OCI-LY1 (cell line): ENCODE measurements at regions not wholly inside any gene's neighbourhood (a gene's known extent, or its start where the extent isn't known, plus 50 kb on each side); places are given as distances from the start of the nearest gene placed in this dataset.

ENCODE experiments used
- EZH2 ChIP-seq: fragments of 200-600 bp; sonication (generic), shearing (Covaris generic); IDR thresholded peaks from 2 replicates; pipeline ENCODE4 v1.8.0; 2017; ENCODE audit warnings: borderline replicate concordance, mixed run types, mild to moderate bottlenecking, antibody characterized with exemption, low read length, moderate library complexity, mixed read lengths
- TF ChIP-seq, protein P1 (sequence below): fragments of 200-600 bp; sonication (generic), shearing (Covaris generic); IDR thresholded peaks from 2 replicates; pipeline ENCODE4 v1.5.1; 2017; ENCODE audit warnings: mild to moderate bottlenecking, antibody characterized with exemption, low read length, moderate library complexity, mixed read lengths

- TF ChIP-seq, protein P1, sequence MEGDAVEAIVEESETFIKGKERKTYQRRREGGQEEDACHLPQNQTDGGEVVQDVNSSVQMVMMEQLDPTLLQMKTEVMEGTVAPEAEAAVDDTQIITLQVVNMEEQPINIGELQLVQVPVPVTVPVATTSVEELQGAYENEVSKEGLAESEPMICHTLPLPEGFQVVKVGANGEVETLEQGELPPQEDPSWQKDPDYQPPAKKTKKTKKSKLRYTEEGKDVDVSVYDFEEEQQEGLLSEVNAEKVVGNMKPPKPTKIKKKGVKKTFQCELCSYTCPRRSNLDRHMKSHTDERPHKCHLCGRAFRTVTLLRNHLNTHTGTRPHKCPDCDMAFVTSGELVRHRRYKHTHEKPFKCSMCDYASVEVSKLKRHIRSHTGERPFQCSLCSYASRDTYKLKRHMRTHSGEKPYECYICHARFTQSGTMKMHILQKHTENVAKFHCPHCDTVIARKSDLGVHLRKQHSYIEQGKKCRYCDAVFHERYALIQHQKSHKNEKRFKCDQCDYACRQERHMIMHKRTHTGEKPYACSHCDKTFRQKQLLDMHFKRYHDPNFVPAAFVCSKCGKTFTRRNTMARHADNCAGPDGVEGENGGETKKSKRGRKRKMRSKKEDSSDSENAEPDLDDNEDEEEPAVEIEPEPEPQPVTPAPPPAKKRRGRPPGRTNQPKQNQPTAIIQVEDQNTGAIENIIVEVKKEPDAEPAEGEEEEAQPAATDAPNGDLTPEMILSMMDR: no peak
- no peak for TF ChIP-seq EZH2
Measured at GRCh38 chr17:77905766-77906165, 52.7 kb upstream of the TNRC6C start.
